ENCODE measurements at regions not wholly inside any gene's neighbourhood (a gene's known extent, or its start where the extent isn't known, plus 50 kb on each side); places are given as distances from the start of the nearest gene placed in this dataset.

- TF ChIP-seq NRF1 (conservative IDR thresholded peaks at IDR 0.05; ENCODE audit: low read depth, low read length) = no peak
- TF ChIP-seq HSF1 (IDR thresholded peaks at IDR 0.05; ENCODE audit: low read depth, low read length) = no peak
- no peak for TF ChIP-seq ZBTB33 (IDR thresholded peaks at IDR 0.05)
- no peak for TF ChIP-seq RAD21 (IDR thresholded peaks at IDR 0.05; ENCODE audit: insufficient read depth, low read depth, low read length)
- no peak for TF ChIP-seq USF2 (IDR thresholded peaks at IDR 0.05; ENCODE audit: borderline replicate concordance, low read depth, low read length)
- TF ChIP-seq NKRF (conservative IDR thresholded peaks at IDR 0.05) = no peak
- no peak for TF ChIP-seq KAT2A (conservative IDR thresholded peaks at IDR 0.05; ENCODE audit: control insufficient read depth, low read depth, low read length)
- TF ChIP-seq FOS (IDR thresholded peaks at IDR 0.05; ENCODE audit: borderline replicate concordance, extremely low read depth, insufficient read length) = no peak
- TF ChIP-seq SRF (IDR thresholded peaks at IDR 0.05; ENCODE audit: low read depth in 2 of 2, low read length in 2 of 2) = no peak
- no peak for TF ChIP-seq NBN (IDR thresholded peaks at IDR 0.05)
- TF ChIP-seq POLR2A (IDR thresholded peaks at IDR 0.05; ENCODE audit: low read depth, low read length) = no peak
- TF ChIP-seq USF1 (IDR thresholded peaks at IDR 0.05; ENCODE audit: borderline replicate concordance, extremely low read length, insufficient read depth, low read depth, low read length) = no peak
- no peak for TF ChIP-seq ASH2L (IDR thresholded peaks at IDR 0.05; ENCODE audit: borderline replicate concordance, low read depth)
- TF ChIP-seq POLR2AphosphoS5 (IDR thresholded peaks at IDR 0.05; ENCODE audit: low read length) = no peak
- FAIRE-seq (no peak), ATAC-seq (no peak), DNase-seq (ENCODE audit: low read depth, low spot score) (no peak)
- no peaks in the 10 kb centered on the region for H3K79me2 ChIP-seq (ENCODE audit: control insufficient read depth, insufficient read depth, low read length)
- H3K27ac ChIP-seq (ENCODE audit: control insufficient read depth, insufficient read depth) = no peak overlapping the region
- H3K9me3 ChIP-seq (replicated peaks; ENCODE audit: control insufficient read depth, insufficient read depth, low read length) = no peaks in the 10 kb centered on the region; the same call in 2 of the 3 replicates
- ChIA-PET RAD21 (ENCODE audit: unreplicated experiment) (no interaction called here), CTCF (interaction anchor here (1.7 kb wide), 1 partner anchor 10 kb away, joined by 4 read pairs; no protein-coding TSS in a partner anchor), POLR2A (no interaction called here), SMC1A (ENCODE audit: uncharacterized antibody, unreplicated experiment) (interaction anchor here (1.1 to 1.2 kb wide), 2 partner anchors 10 to 49 kb away, joined by 3 read pairs; no protein-coding TSS in a partner anchor)
- in situ Hi-C loops (cut with MboI) (no loop called here), intact Hi-C loops (cut with micrococcal nuclease; ENCODE audit: unreplicated experiment) (no loop called here)
- no peak overlapping the region for H3K4me3 ChIP-seq
- H3K36me3 ChIP-seq (ENCODE audit: control insufficient read depth in 2 of 2, insufficient read depth in 2 of 2, low read length in 1 of 2) = no peaks in the 10 kb centered on the region
- H2AFZ ChIP-seq (ENCODE audit: control insufficient read depth, low read depth, low read length) = no peak overlapping the region
- peaks cover 7% of the 10 kb centered on the region; the same call in 1 of the 2 replicates for H3K4me1 ChIP-seq (ENCODE audit: control insufficient read depth, insufficient read depth, low read length)
- no peaks in the 10 kb centered on the region for H4K20me1 ChIP-seq (ENCODE audit: control insufficient read depth, insufficient read depth)
- BruUV-seq (replicated peaks) = no TSS peak
- H3K9ac ChIP-seq (ENCODE audit: control insufficient read depth, insufficient read depth, low read length) = no peak overlapping the region
- no peaks in the 10 kb centered on the region for H3K27me3 ChIP-seq (replicated peaks in 1 of 2; ENCODE audit: control insufficient read depth in 2 of 2, insufficient read depth in 2 of 2, low read length in 1 of 2)
- H3K4me2 ChIP-seq (ENCODE audit: control insufficient read depth, insufficient read depth) = no peak overlapping the region
Measured at GRCh38 chr7:115406219-115406618, 484.3 kb downstream of the MDFIC start.
